GM12873 (cell line): ENCODE measurements at regions not wholly inside any gene's neighbourhood (a gene's known extent, or its start where the extent isn't known, plus 50 kb on each side); places are given as distances from the start of the nearest gene placed in this dataset.

ENCODE experiments used
- CTCF ChIP-seq: IDR thresholded peaks from 2 replicates; pipeline ENCODE4 v1.5.1; 2012; ENCODE audit warnings: low read depth, mild to moderate bottlenecking, moderate library complexity, low read length, control low read depth; ENCODE audit not compliant: insufficient read depth; ENCODE audit errors: missing control alignments

GRCh38 chr20:39289831-39290230, 327.7 kb downstream of the DHX35 start:
- no peak for TF ChIP-seq CTCF

GRCh38 chr20:39289316-39289715, 327.2 kb downstream of the DHX35 start:
- TF ChIP-seq CTCF, result peak; percentile 62

GRCh38 chr20:39283464-39283863, 321.3 kb downstream of the DHX35 start:
- peak; percentile 25 for TF ChIP-seq CTCF

GRCh38 chr20:39282619-39283092, 320.5 kb downstream of the DHX35 start:
- no peak for TF ChIP-seq CTCF

- no peak for TF ChIP-seq CTCF
Observed at GRCh38 chr20:39280875-39281274, 318.7 kb downstream of the DHX35 start.

GRCh38 chr20:39278230-39278788, 316.2 kb downstream of the DHX35 start:
- TF ChIP-seq CTCF, result no peak

GRCh38 chr20:39277185-39277584, 315.0 kb downstream of the DHX35 start:
- TF ChIP-seq CTCF, result no peak
